ENCODE measurements at regions not wholly inside any gene's neighbourhood (a gene's known extent, or its start where the extent isn't known, plus 50 kb on each side); places are given as distances from the start of the nearest gene placed in this dataset.

DNA sequence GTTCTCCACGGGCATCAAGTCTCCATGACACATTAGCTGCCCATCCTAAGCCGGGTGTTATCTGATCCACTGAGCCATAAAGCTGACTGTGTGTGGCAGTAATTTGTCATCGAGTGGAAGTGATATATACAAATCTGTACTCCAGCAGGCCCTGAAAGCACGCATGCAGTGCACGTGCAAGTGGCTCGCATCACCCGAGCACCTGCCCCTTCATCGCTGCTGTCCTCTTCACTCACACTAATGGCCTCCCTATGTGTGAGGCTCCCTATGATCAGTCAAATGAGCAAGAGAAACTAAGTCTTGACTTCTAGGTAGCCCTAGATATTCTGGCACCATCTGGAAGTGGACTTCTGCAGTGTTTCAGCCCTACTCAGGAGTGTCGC, 248.6 kb downstream of the MATN1 start:
- TF ChIP-seq, protein P1, sequence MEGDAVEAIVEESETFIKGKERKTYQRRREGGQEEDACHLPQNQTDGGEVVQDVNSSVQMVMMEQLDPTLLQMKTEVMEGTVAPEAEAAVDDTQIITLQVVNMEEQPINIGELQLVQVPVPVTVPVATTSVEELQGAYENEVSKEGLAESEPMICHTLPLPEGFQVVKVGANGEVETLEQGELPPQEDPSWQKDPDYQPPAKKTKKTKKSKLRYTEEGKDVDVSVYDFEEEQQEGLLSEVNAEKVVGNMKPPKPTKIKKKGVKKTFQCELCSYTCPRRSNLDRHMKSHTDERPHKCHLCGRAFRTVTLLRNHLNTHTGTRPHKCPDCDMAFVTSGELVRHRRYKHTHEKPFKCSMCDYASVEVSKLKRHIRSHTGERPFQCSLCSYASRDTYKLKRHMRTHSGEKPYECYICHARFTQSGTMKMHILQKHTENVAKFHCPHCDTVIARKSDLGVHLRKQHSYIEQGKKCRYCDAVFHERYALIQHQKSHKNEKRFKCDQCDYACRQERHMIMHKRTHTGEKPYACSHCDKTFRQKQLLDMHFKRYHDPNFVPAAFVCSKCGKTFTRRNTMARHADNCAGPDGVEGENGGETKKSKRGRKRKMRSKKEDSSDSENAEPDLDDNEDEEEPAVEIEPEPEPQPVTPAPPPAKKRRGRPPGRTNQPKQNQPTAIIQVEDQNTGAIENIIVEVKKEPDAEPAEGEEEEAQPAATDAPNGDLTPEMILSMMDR (IDR thresholded peaks at IDR 0.05): no peak
- no peak for TF ChIP-seq POLR2A (IDR thresholded peaks at IDR 0.05)

Data from thyroid gland (tissue), 4 donors.